ENCODE measurements at regions not wholly inside any gene's neighbourhood (a gene's known extent, or its start where the extent isn't known, plus 50 kb on each side); places are given as distances from the start of the nearest gene placed in this dataset.

GRCh38 chr2:133788386-133788785 is 220.1 kb upstream of the NCKAP5 start:
- RAD21 ChIA-PET (ENCODE audit: low non-redundant PET in 1 of 2, low total read pairs in 2 of 2, uncharacterized antibody in 2 of 2, unreplicated experiment in 2 of 2): no interaction called here
- no peak overlapping the region for H3K27ac ChIP-seq (ENCODE audit: low read depth, low read length)
- POLR2A ChIA-PET: no interaction called here

GRCh38 chr2:133789743-133790142 is 221.5 kb upstream of the NCKAP5 start:
- intact Hi-C loops (cut with micrococcal nuclease): no loop called here
- ATAC-seq: no peak

More at GRCh38 chr2:133788386-133788785, 220.1 kb upstream of the NCKAP5 start:
- Histone ChIP-seq H3K9me2 (ENCODE audit: insufficient read depth) (no peaks in the 10 kb centered on the region), H3K79me2 (ENCODE audit: insufficient read depth, low read length) (no peaks in the 10 kb centered on the region), H2AFZ (ENCODE audit: low read depth, low read length, poor library complexity, severe bottlenecking) (no peak overlapping the region), H3K4me2 (ENCODE audit: low read length) (no peak overlapping the region), H3K9ac (ENCODE audit: low read length) (no peak overlapping the region), H3K4me1 (ENCODE audit: control insufficient read depth in 1 of 2, insufficient read depth in 2 of 2, low read length in 2 of 2) (no peaks in the 10 kb centered on the region), H4K20me1 (ENCODE audit: insufficient read depth) (no peaks in the 10 kb centered on the region), H3K27me3 (ENCODE audit: insufficient read depth, low read length) (no peaks in the 10 kb centered on the region), H3K36me3 (ENCODE audit: control insufficient read depth in 1 of 2, insufficient read depth in 2 of 2, low read length in 2 of 2) (no peaks in the 10 kb centered on the region), H3K9me3 (ENCODE audit: control insufficient read depth in 1 of 2, insufficient read depth in 1 of 2, low read depth in 1 of 2, low read length in 2 of 2) (no peaks in the 10 kb centered on the region), H3K4me3 (replicated peaks in 1 of 2; ENCODE audit: low read depth in 1 of 2, low read length in 2 of 2) (no peak overlapping the region)
- DNase-seq (ENCODE audit: low read depth, low spot score) (no peak), ATAC-seq (no peak)
- TF ChIP-seq EGR1 (IDR thresholded peaks at IDR 0.05; ENCODE audit: low read depth) (no peak), ZBTB33 (IDR thresholded peaks at IDR 0.05; ENCODE audit: extremely low read depth, insufficient replicate concordance, low read length) (no peak), JUND (IDR thresholded peaks at IDR 0.05) (no peak), CBX3 (IDR thresholded peaks at IDR 0.05; ENCODE audit: low read depth) (no peak), EZH2 (IDR thresholded peaks at IDR 0.05) (no peak)
- BruUV-seq (replicated peaks): no TSS peak
- CTCF ChIA-PET: no interaction called here
- intact Hi-C loops (cut with micrococcal nuclease): no loop called here

More at GRCh38 chr2:133789743-133790142, 221.5 kb upstream of the NCKAP5 start:
- ChIA-PET CTCF (interaction anchor here (2.0 kb wide), 1 partner anchor 10 kb away, joined by 6 read pairs; no protein-coding TSS in a partner anchor), RAD21 (ENCODE audit: low non-redundant PET in 1 of 2, low total read pairs in 2 of 2, uncharacterized antibody in 2 of 2, unreplicated experiment in 2 of 2) (no interaction called here), POLR2A (no interaction called here)
- Histone ChIP-seq H2AFZ (ENCODE audit: low read depth, low read length, poor library complexity, severe bottlenecking) (no peak overlapping the region), H4K20me1 (ENCODE audit: insufficient read depth) (no peaks in the 10 kb centered on the region), H3K4me2 (ENCODE audit: low read length) (no peak overlapping the region), H3K27ac (ENCODE audit: low read depth, low read length) (no peak overlapping the region), H3K9ac (ENCODE audit: low read length) (no peak overlapping the region), H3K27me3 (ENCODE audit: insufficient read depth, low read length) (no peaks in the 10 kb centered on the region), H3K4me1 (ENCODE audit: control insufficient read depth in 1 of 2, insufficient read depth in 2 of 2, low read length in 2 of 2) (no peaks in the 10 kb centered on the region), H3K79me2 (ENCODE audit: insufficient read depth, low read length) (no peaks in the 10 kb centered on the region), H3K9me3 (ENCODE audit: control insufficient read depth in 1 of 2, insufficient read depth in 1 of 2, low read depth in 1 of 2, low read length in 2 of 2) (no peaks in the 10 kb centered on the region), H3K4me3 (replicated peaks in 1 of 2; ENCODE audit: low read depth in 1 of 2, low read length in 2 of 2) (no peak overlapping the region), H3K36me3 (ENCODE audit: control insufficient read depth in 1 of 2, insufficient read depth in 2 of 2, low read length in 2 of 2) (no peaks in the 10 kb centered on the region), H3K9me2 (ENCODE audit: insufficient read depth) (no peaks in the 10 kb centered on the region)
- no peak for TF ChIP-seq FOSL1 (IDR thresholded peaks at IDR 0.05; ENCODE audit: low read depth)
- TF ChIP-seq TCF7L2 (IDR thresholded peaks at IDR 0.05; ENCODE audit: borderline replicate concordance, extremely low read depth, insufficient read depth, insufficient read length): no peak
- TF ChIP-seq ELF1 (IDR thresholded peaks at IDR 0.05; ENCODE audit: borderline replicate concordance, low read depth): no peak
- no peak for TF ChIP-seq JUND (IDR thresholded peaks at IDR 0.05)
- no peak for TF ChIP-seq SRF (IDR thresholded peaks at IDR 0.05; ENCODE audit: low read depth)
- TF ChIP-seq POLR2AphosphoS5 (IDR thresholded peaks at IDR 0.05; ENCODE audit: low read depth, low read length): no peak
- no peak for TF ChIP-seq EGR1 (IDR thresholded peaks at IDR 0.05; ENCODE audit: low read depth)
- no peak for TF ChIP-seq SP1 (IDR thresholded peaks at IDR 0.05; ENCODE audit: low read depth)
- no peak for TF ChIP-seq REST (IDR thresholded peaks at IDR 0.05; ENCODE audit: low read depth)
- TF ChIP-seq ZFX (IDR thresholded peaks at IDR 0.05): no peak
- no peak for TF ChIP-seq POLR2A (IDR thresholded peaks at IDR 0.05; ENCODE audit: borderline replicate concordance, extremely low read depth, insufficient read depth, insufficient read length)
- TF ChIP-seq ATF3 (IDR thresholded peaks at IDR 0.05): no peak
- TF ChIP-seq MAX (IDR thresholded peaks at IDR 0.05): no peak
- BruUV-seq (replicated peaks): no TSS peak
- no peak for DNase-seq (ENCODE audit: low read depth, low spot score)
